HL-60/S4 (cell line): ENCODE measurements at regions not wholly inside any gene's neighbourhood (a gene's known extent, or its start where the extent isn't known, plus 50 kb on each side); places are given as distances from the start of the nearest gene placed in this dataset.
"Not testable (repeated sequence)": the region's sequence is repeated elsewhere in the genome, so short reads cannot be mapped to it uniquely, and the experiment has no call there.

Source experiments
- in situ Hi-C: fragments of 300-500 bp; cut with MboI; formaldehyde crosslinking; loops from 2 replicates; pipeline ENCODE4 v1.14.3; 2022; ENCODE audit warnings: low sequenced_read_pairs

DNA sequence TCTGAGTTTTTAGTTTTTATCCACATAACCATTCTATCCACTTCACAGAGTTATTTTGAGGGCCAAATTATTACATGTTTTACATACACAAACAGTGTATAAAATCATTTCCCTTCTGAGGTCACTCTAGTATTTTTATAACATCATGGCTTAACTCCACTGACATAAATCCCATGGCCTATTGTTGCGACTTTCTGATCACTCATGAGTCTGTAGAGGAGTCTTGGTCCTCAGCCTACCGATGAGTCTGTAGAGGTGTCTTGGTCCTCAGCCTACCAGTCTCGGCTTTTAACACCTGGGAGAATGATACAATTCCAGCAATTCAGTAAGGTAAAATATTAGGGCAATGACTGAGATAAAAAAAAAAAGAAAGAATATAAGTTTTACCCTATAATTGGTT lies 483.7 kb downstream of the USP25 start:
- in situ Hi-C loops, result no loop called here

DNA sequence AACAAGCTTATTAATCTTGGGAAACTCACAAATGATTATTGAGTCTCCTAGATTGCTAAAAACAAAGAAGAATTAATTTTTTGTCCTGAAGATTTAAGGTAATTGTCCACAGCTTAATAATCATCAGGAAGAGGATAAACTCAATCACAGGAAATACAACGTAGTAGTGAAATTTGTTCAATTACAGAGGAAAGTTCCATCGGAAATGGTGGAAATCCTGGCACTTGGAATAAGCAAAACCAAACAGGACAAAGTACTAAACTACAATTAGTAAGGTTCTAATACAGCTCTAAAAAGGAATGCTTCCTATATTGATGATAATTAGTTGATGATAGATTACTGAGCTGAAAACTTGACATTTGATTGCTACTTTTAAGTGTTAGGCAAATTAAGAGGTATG lies 485.4 kb downstream of the USP25 start:
- in situ Hi-C loops, result no loop called here

DNA sequence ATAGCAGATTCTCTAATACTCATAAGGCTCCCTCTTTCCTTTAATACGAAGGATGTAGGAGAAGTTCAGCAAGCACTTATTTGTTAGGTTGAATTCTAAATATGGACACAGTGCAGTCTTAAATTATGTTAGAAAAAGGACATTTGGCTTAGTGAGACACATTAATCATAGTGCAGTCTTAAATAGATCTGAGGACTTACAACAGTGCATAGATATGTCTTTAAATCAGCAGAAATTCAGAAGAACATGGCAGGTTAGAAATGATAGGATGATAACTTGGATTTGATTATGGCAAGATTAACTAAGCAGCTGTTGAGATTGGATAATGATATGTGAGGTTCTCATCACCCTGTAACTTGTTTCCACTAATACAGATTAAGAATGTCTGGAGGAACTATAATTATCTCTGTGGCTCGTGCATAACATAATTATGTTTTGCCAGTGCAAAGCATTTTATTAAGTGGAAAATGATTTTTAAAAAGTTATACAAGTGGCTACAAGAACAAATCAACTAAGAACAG lies 485.9 kb downstream of the USP25 start:
- in situ Hi-C loops, result no loop called here

DNA sequence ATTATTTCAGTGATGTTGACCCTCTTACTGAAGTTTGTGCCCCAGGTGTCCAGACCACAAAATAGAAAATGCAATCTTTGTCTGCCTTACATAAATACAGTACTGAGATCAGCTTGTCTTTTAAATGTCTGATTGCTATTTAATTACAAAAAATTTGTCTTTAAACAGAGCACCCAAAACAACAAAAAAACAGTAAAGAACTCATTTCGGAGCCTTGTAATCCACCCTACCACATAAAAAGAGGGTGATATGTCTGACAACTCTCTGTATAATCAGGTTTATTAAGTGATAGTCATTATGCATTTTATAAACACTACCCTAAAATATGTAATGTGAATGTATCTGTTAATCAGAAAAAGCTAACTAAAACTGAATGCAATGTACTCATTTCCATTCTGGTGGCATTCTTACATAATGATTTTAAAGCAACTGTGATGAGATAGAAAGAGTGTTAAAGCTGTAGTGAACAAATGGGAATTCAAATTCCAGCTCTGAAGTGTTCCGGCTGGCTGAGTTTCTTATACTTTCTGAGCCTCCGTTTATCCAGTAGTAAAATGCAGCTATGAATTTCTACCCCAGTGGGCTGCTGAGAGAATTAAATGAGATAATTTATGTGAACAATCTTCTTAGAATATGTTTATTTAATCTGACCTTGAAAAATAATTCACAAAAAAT lies 486.6 kb downstream of the USP25 start:
- in situ Hi-C loops, result no loop called here

DNA sequence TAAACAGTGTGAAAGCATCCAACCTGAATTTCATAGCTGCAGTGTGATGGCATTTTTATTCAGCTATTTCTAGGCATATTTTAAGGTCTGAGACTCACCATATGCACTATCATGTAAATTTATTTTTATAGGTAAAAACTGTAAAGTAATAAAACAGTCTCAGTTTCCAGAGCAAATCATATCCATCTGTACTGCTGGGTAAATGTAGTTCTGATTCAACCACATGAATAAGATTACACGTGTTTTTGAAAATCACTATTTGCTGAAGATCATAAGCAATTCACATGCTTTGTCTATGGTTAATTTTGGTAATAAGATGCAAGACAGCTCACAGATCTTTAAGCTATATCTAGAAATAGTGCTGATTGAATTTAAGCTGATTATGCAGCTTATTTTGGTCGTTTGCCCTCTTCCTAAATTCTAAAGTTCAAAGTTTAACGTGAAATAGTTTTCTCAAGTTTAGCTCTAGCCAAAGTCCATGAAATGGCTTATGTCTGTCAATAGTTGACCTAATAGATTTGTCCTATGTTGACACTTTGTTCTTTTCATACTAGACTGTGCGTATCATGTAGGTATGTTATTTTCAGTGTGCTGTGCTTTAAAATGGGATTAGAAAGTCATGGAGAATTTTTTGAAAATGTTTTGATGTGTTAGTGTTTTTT lies 489.0 kb downstream of the USP25 start:
- in situ Hi-C loops, result no loop called here

DNA sequence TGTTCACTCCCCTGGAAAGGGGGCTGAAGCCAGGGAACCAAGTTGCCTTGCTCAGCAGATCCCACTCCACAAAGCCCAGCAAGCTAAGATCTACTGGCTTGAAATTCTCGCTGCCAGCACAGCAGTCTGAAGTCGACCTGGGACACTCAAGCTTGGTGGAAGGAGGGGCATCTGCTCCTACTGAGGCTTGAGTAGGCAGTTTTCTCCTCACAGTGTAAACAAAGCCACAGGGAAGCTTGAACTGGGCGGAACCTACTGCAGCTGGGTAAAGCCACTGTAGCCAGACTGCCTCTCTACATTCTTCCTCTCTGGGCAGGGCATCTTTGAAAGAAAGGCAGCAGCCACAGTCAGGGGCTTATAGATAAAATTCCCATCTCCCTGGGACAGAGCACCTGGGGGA lies 495.0 kb downstream of the USP25 start:
- in situ Hi-C loops, result not testable (repeated sequence)

DNA sequence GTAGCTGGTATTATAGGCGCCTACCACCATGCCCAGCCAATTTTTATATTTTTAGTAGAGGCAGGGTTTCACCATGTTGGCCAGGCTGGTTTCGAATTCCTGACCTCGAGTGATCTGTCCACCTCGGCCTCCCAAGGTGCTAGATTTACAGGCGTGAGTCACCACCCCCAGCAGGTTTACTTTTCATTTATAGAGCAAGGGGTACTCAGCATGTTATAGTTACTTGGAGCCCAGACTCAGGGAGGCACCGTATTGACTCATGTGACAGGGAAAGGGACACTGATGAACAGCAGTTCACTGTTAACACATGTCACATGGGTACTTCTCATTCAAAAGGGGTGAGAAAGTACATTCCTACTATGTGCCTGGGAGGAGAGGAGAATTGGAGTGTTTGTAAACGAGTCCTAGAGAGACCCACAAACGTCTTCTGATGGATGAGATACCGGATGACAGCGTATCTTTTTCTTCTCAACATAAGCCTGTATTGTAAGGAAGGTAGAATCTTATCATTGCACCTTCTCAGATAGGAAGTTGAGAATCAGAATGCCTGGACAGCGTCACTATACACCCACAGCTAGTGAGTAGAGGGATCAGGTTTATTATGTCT lies 510.0 kb downstream of the USP25 start:
- in situ Hi-C loops, result no loop called here

DNA sequence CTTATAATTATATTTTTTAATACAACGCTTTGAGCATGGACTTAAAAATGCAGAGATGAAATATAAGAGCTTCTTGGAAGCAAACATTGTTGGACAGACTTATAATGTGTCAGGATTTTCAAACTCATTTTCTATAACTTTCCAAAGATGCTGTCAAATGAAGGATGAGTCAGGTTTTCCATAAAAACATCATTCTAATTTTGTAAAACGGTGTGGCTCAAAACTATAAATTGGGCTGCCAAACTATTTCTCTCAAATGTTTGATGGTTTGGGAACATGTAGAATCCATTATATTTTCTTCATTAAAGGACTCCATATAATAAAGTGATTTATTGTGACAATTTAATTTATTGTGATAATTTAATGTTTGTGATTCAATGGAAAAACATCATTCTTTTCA lies 511.2 kb downstream of the USP25 start:
- in situ Hi-C loops, result no loop called here

DNA sequence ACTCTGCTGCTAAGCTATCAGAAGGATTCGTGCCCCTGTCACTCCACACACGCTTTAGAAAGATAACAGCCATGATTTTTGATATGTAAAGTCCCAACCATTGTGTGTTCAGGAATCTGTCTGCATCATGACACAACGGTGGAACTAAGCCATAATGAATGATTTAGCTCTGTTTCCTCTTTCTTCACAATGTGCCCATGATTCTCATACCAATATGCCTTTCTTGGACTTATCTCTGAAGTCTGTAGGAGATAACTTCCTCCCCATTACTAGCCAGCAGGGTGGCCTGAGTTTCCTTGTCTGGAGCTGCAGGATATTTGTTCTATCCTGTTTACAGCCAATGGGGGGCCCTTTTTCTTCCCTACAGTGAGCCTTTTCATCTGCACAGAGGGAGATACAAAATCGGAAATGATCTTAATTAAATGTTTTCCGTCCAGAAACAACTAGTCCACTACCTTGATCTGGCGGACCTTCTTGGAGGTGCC lies 511.7 kb downstream of the USP25 start:
- in situ Hi-C loops, result no loop called here

DNA sequence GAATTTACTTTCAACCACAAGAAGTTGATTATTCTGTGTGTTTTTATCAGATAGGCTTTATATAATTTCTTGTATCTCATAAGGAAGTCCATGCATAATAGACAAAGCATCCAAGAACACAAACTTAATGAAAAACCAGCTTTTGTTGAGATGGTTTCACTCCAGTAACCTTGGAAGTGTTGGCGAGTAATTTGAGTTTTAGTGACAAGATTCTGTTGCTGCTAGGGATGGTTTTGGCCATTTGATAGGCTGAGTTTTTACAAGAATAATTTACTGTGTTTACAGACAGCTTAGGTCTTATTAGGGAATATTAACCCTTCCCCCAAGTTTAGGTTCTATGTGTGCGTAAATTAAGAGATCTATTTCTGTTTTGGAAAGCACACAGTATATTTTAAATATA lies 513.6 kb downstream of the USP25 start:
- in situ Hi-C loops, result no loop called here

DNA sequence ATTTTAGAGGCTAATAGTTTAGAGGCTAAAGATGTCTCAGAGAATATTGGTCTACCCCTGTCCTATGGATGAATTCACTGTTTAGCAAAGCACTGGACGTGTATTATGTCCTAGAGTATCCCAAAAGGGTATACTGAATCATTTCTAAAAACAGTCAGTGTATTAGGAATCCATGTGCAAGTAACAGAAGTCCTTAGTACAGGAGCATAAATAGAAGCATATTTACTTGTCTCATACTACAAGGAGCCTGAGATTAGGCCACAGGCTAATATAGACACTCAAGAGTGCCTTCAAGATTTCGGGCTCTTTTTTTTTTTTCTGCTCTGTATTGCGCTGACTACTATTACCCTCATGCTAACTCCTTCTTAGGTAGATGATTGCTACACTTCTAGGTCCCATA lies 518.9 kb downstream of the USP25 start:
- in situ Hi-C loops, result no loop called here

DNA sequence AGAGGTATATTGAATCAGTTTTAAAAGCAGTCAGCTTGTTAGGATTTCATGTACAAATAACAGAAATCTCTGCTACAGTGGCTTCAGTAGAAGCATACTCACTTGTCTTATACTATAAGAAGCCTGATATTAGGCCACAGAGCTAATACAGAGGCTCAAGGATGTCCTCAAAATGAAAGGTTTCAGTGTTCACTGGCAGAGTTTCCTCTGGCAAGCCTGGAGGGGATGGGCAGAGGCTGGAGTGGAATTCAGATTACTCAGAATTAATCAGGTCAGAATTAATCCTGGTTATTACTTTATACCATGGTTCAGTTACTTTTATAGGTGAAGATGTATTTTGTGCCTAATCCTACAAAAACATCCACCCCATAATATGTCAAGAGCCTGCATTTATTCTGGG lies 520.5 kb downstream of the USP25 start:
- in situ Hi-C loops, result no loop called here

DNA sequence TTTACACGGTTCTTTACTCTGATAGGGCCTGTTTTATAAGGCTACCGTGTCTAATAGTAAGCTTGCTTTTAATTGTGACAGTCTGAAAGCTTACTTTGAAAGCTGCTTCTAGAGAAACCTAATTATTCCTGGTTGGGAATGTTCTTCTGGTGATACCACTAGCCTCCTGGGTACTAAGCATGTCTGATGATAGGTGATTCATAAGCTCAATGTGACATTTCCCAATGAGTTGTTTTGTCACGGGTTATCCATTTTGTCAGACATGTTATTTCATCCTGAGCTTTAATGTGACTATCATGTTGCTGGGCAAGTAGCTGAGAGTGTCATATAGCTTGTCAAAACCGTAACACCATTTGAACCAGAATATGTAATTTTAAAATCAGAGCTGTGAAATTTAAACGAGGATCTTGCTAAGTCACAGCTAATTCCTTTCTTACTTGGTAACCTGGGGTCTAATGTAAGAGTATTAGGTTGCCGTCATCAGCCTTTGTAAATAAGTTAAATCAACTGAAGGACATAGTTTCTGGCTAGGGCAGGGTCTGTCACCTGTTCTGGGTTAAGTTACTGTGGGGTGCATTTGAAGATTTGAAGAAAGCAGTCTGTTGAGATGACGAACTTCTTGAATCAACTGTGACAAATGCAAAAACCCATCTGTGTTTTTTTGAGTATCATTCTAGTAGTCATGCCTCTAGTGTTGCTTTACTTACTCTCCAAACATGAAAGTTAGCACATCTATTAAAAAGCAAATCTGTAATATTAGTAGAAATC lies 529.2 kb downstream of the USP25 start:
- in situ Hi-C loops, result no loop called here

DNA sequence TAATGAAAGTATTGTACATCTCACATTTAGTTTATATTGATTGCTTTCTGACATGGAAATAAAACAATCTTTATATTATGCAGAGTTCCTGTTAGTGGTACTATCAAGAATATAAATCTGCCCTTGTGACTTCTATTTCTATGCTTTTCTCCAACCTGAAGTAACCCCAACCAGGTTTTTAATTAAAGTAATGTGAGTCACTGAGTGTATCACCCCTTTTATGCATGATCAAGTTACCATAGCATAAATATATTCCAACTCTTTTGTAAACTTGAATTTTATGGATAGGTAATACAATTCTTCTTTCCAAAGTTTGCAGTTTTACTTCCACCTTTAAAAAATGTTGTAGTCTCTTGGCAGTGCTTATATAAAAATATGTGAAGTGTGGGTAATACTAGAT lies 532.3 kb downstream of the USP25 start:
- in situ Hi-C loops, result no loop called here

DNA sequence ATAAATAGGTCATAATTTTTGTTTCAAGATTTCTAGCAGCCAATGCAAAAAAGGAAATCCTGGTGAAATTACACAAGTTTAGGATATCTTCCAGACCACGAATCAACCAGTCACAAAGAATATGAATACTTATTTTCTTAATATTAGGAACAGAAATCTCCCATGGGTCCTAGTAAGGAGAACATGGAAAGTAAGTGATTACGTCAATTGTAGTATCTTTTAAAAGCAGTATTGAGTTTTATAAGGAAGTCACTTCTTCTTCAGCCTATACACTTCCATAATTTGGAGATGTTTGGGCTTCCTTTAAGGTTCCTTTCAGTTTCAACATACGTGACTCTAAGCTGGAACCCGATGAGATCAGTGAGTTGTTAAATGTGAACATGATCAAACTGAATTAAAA lies 534.5 kb downstream of the USP25 start:
- in situ Hi-C loops, result no loop called here

DNA sequence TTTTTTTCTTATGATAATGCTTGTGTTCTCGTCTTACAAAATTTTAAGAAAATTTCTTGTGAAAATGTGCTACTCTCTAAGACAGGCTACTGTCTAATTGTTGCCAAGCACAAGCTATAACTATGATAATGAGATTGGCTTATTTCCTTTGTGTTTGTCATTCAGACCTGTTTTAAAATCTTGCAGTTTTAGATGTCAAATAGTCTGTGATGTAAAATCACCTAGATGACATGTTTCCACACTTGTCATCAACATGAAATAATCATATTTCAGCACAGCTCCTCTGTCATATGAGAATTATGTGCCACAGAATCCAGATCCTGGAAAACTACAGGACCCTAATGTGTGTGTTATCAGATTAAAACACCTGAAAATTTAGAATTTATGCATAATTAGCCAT lies 539.7 kb downstream of the USP25 start:
- in situ Hi-C loops, result no loop called here

DNA sequence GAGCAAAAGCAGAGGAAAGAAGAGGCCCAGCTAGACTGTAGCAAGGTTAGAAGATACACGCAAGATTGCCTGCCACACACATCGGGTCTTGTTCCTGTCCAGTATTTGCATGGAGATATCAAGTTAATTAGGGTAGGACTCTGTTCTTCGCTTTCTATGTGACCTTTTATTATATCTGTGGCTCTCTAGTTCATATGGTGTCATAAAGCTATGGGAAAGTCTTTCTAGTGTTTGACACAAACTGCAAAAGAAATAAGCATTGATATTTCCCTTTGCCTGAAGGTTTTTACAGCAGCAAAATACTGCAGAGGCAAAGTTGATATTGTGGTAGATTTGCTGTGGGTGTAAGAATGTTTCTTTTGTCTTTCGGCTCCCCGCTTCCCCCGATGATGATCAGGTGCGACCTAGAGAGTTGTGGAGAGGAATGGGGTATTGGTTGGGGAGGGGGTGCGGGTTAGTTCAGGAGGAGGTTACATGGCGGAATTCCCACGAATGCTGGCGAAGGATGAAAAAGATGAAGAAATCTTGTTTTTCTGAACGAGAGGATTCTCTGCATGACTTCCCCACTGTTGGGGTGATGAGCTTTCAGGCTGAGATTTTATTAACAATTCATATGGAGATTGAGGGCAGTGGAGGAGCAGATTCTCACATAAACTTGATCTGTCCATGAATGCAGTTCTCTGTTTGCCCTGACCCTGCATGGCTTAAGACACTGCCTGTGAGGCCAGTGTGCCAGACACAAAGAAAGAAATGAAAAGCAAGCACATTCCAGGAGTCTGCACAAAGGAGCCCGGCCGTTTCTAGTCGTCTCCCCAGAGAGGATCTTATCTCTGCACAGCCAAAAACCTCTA lies 550.2 kb downstream of the USP25 start:
- in situ Hi-C loops, result no loop called here

DNA sequence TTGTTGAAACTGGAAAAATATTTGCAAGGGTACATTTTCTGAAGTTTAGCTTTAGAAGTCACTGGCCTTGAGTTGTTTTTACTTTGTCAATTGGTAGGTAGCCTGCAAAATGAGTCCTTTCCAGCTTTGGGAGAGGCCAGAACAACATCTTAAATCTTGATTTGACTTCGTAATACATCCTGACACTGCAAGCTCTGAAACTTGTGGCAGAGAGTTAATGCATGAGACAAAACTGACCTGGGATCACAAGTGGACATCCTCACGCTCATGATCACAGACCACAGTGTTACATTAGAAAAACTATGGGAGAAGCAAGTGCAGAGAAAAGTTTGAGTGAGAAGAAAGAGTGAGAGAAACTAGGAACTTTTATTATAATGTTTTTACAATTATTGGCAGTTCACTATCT lies 550.9 kb downstream of the USP25 start:
- in situ Hi-C loops, result no loop called here

DNA sequence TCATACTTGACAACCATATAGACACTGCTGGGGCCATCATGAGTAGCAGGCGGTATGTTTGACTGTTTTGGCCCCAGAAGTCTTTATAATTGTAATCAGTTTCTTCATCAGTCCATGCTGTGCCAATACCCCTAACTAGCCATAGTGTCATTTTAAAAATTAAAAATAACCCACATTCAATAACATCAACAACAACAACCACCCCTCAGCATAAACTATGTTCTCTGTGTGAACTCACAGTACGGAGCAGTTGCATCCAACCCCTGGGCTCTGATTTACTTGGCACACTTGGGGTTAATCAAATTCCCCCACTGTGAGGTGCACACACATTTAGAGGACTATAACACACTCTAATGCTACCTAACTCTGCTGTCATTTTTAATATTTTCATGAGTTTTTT lies 553.7 kb downstream of the USP25 start:
- in situ Hi-C loops, result no loop called here

DNA sequence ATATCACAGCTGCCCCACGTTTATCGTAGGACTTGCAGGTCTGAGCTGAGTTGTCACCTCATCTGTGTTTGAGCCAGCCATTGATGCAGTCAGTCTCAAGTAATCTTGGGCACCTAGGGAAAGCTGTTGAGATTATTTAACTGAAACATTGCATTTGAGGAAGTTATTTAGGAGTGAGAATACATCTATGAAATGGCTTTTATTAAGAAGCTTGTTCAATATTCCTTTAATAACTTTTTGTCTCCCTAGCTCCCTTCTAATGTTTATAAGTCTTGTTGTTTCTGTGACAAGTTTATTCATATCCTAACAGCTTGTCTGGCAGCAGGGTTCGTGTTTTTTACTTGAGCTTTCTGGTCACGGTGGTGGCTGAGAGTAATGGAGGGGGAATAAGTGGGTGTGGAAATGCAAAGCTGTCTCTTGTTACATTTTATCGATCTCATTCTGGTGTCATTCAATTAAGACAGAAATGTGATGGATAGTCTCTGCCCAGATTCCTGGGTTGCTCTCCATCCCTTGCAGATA lies 555.9 kb downstream of the USP25 start:
- in situ Hi-C loops, result no loop called here
